HEK293 (cell line): ENCODE measurements at regions not wholly inside any gene's neighbourhood (a gene's known extent, or its start where the extent isn't known, plus 50 kb on each side); places are given as distances from the start of the nearest gene placed in this dataset.

ENCODE experiments used
- CTCF ChIA-PET: fragments of 350-600 bp; formaldehyde crosslinking; extraction: SDS; loops from one replicate; lab custom pipeline; 2021; ENCODE audit warnings: antibody characterized with exemption; lab: Yijun Ruan, JAX
- POLR2A ChIA-PET: fragments of 300-600 bp; formaldehyde crosslinking; extraction: SDS; loops from one replicate; lab custom pipeline; 2020; ENCODE audit warnings: antibody characterized with exemption, inconsistent platforms; lab: Yijun Ruan, JAX
- H3K27ac ChIP-seq: fragments of 200-500 bp; sonication (Bioruptor generic); 2 replicates; pipeline ENCODE4 v1.5.1; 2014; ENCODE audit warnings: low read depth, low read length, control low read depth, inconsistent platforms; ENCODE audit errors: extremely low read depth
- H3K36me3 ChIP-seq, 2 experiments: fragments of 200-500 bp in 1 of 2; sonication (Bioruptor generic) in 1 of 2; 1 replicate in 1 of 2; 2 replicates in 1 of 2; pipeline ENCODE4 v1.5.1; 2014 to 2017; ENCODE audit warnings: inconsistent platforms in 2 of 2, low read length in 2 of 2; ENCODE audit not compliant: control insufficient read depth in 2 of 2, insufficient read depth in 1 of 2
- H3K4me1 ChIP-seq: fragments of 200-500 bp; sonication (Bioruptor generic); 2 replicates; pipeline ENCODE4 v1.5.1; 2014; ENCODE audit warnings: mild to moderate bottlenecking, low read length, inconsistent platforms; ENCODE audit not compliant: control insufficient read depth, insufficient read depth
- H3K4me3 ChIP-seq: 2 replicates; pipeline ENCODE4 v1.5.1; 2011; ENCODE audit warnings: low read depth, mild to moderate bottlenecking, control low read depth, low read length, moderate library complexity
- H3K9me3 ChIP-seq: fragments of 200-500 bp; sonication (Bioruptor generic); 2 replicates; pipeline ENCODE4 v1.5.1; 2014; ENCODE audit warnings: low read depth, low read length, inconsistent platforms; ENCODE audit not compliant: control insufficient read depth, insufficient read depth
- HOXA7 ChIP-seq: sonication (generic); formaldehyde crosslinking; IDR thresholded peaks from 2 replicates; pipeline ENCODE4 v1.8.1; 2022; ENCODE audit warnings: missing genetic modification reagents, borderline replicate concordance
- KLF7 ChIP-seq: fragments of 450-650 bp; formaldehyde crosslinking; IDR thresholded peaks from 2 replicates; pipeline ENCODE4 v1.5.1; 2016; ENCODE audit warnings: missing biosample characterization, missing genetic modification characterization, borderline replicate concordance
- OSR2 ChIP-seq: fragments of 450-650 bp; formaldehyde crosslinking; IDR thresholded peaks from 2 replicates; pipeline ENCODE4 v1.5.1; 2016; ENCODE audit warnings: missing biosample characterization, missing genetic modification characterization
- OVOL3 ChIP-seq: fragments of 450-650 bp; formaldehyde crosslinking; IDR thresholded peaks from 2 replicates; pipeline ENCODE4 v1.5.1; 2016; ENCODE audit warnings: missing biosample characterization, missing genetic modification characterization
- PRDM1 ChIP-seq: fragments of 450-650 bp; formaldehyde crosslinking; IDR thresholded peaks from 2 replicates; pipeline ENCODE4; 2016; ENCODE audit warnings: missing biosample characterization, missing genetic modification characterization
- REPIN1 ChIP-seq: fragments of 450-650 bp; formaldehyde crosslinking; IDR thresholded peaks from 2 replicates; pipeline ENCODE4 v1.5.1; 2017; ENCODE audit warnings: missing biosample characterization, missing genetic modification characterization, low read depth
- SCRT2 ChIP-seq: fragments of 450-650 bp; formaldehyde crosslinking; IDR thresholded peaks from 2 replicates; pipeline ENCODE4 v1.5.1; 2016; ENCODE audit warnings: missing biosample characterization, missing genetic modification characterization
- ZNF114 ChIP-seq: fragments of 450-650 bp; formaldehyde crosslinking; IDR thresholded peaks from 2 replicates; pipeline ENCODE4 v1.5.0; 2017; ENCODE audit warnings: missing biosample characterization, missing genetic modification characterization
- ZNF16 ChIP-seq: fragments of 450-650 bp; formaldehyde crosslinking; IDR thresholded peaks from 2 replicates; pipeline ENCODE4 v1.5.1; 2016; ENCODE audit warnings: low read depth, missing biosample characterization, missing genetic modification characterization
- ZNF560 ChIP-seq: fragments of 450-650 bp; formaldehyde crosslinking; IDR thresholded peaks from 2 replicates; pipeline ENCODE4 v1.5.1; 2017; ENCODE audit warnings: missing biosample characterization, missing genetic modification characterization, borderline replicate concordance
- ZNF707 ChIP-seq: fragments of 450-650 bp; formaldehyde crosslinking; IDR thresholded peaks from 2 replicates; pipeline ENCODE4 v1.5.1; 2016; ENCODE audit warnings: missing biosample characterization, missing genetic modification characterization
- ZNF785 ChIP-seq: fragments of 450-650 bp; formaldehyde crosslinking; IDR thresholded peaks from 2 replicates; pipeline ENCODE4 v1.5.1; 2016; ENCODE audit warnings: missing biosample characterization, missing genetic modification characterization
- ZNF791 ChIP-seq: fragments of 450-650 bp; formaldehyde crosslinking; IDR thresholded peaks from 2 replicates; pipeline ENCODE4 v1.5.1; 2016; ENCODE audit warnings: missing biosample characterization, missing genetic modification characterization
- ZSCAN30 ChIP-seq: fragments of 450-650 bp; IDR thresholded peaks from 2 replicates; pipeline ENCODE4 v1.5.1; 2018; ENCODE audit warnings: missing biosample characterization, mild to moderate bottlenecking, missing genetic modification characterization, moderate library complexity
- TF ChIP-seq, protein P1 (sequence below): fragments of 450-650 bp; formaldehyde crosslinking; IDR thresholded peaks from 2 replicates; pipeline ENCODE4 v1.5.1; 2016; ENCODE audit warnings: missing biosample characterization, missing genetic modification characterization
- TF ChIP-seq, protein P2 (sequence below): fragments of 450-650 bp; formaldehyde crosslinking; IDR thresholded peaks from 2 replicates; pipeline ENCODE4 v1.5.1; 2016; ENCODE audit warnings: missing biosample characterization, missing genetic modification characterization
- TF ChIP-seq, protein P3 (sequence below): fragments of 450-650 bp; formaldehyde crosslinking; IDR thresholded peaks from 2 replicates; pipeline ENCODE4 v1.5.1; 2016; ENCODE audit warnings: missing biosample characterization, missing genetic modification characterization, borderline replicate concordance
- TF ChIP-seq, protein P4 (sequence below): fragments of 450-650 bp; formaldehyde crosslinking; IDR thresholded peaks from 2 replicates; pipeline ENCODE4; 2016; ENCODE audit warnings: missing biosample characterization, missing genetic modification characterization
- TF ChIP-seq, protein P5 (sequence below): fragments of 450-650 bp; formaldehyde crosslinking; conservative IDR thresholded peaks from 2 replicates; pipeline ENCODE4 v1.5.1; 2016; ENCODE audit warnings: low read depth, missing biosample characterization, missing genetic modification characterization

DNA sequence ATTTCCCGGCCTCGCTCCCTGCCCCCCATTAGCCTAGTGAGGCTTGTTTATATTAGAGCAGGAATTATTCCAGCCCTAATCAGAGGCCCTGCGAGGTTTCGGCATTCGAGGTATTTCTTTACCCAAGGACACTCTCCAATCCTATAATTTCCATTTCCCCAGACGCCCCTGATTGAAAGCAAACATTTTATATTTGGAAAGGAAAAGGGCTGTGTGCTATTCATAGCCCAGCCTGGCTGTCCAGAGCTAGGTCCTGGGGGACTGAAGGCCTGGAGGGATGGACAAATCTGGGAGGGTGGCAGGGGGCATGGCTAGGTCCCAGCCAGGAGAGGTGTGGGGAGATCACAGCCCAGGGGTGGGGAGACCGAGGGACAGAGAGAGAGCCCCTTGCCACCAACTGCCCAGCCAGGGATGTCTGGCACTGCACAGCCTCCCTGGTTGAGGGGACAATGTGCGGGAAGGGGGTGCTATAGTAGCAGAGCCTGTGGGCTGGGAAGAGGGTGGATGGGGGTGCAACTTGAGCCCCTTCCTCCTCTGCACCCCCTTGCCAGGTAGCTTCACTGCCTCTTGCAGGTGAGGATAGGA, 125.1 kb downstream of the BARX1 start:
- Histone ChIP-seq H3K36me3 (no peaks in the 10 kb centered on the region), H3K4me1 (no peaks in the 10 kb centered on the region), H3K9me3 (no peaks in the 10 kb centered on the region), H3K4me3 (no peak overlapping the region), H3K27ac (no peak overlapping the region)
- ChIA-PET CTCF (no interaction called here), POLR2A (no interaction called here)
- no peak for TF ChIP-seq ZNF114 (tag by site-specific recombination)
- TF ChIP-seq, protein P1, sequence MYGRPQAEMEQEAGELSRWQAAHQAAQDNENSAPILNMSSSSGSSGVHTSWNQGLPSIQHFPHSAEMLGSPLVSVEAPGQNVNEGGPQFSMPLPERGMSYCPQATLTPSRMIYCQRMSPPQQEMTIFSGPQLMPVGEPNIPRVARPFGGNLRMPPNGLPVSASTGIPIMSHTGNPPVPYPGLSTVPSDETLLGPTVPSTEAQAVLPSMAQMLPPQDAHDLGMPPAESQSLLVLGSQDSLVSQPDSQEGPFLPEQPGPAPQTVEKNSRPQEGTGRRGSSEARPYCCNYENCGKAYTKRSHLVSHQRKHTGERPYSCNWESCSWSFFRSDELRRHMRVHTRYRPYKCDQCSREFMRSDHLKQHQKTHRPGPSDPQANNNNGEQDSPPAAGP (tag by site-specific recombination): no peak
- TF ChIP-seq ZSCAN30 (tag by site-specific recombination): no peak
- TF ChIP-seq PRDM1 (tag by site-specific recombination): no peak
- no peak for TF ChIP-seq ZNF791 (tag by site-specific recombination)
- TF ChIP-seq, protein P2, sequence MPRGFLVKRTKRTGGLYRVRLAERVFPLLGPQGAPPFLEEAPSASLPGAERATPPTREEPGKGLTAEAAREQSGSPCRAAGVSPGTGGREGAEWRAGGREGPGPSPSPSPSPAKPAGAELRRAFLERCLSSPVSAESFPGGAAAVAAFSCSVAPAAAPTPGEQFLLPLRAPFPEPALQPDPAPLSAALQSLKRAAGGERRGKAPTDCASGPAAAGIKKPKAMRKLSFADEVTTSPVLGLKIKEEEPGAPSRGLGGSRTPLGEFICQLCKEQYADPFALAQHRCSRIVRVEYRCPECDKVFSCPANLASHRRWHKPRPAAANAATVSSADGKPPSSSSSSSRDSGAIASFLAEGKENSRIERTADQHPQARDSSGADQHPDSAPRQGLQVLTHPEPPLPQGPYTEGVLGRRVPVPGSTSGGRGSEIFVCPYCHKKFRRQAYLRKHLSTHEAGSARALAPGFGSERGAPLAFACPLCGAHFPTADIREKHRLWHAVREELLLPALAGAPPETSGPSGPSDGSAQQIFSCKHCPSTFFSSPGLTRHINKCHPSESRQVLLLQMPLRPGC: no peak
- TF ChIP-seq REPIN1 (tag by site-specific recombination): no peak
- TF ChIP-seq SCRT2 (tag by site-specific recombination): no peak
- no peak for TF ChIP-seq ZNF16 (tag by site-specific recombination)
- TF ChIP-seq HOXA7 (CRISPR knock-in tag): no peak
- TF ChIP-seq, protein P3, sequence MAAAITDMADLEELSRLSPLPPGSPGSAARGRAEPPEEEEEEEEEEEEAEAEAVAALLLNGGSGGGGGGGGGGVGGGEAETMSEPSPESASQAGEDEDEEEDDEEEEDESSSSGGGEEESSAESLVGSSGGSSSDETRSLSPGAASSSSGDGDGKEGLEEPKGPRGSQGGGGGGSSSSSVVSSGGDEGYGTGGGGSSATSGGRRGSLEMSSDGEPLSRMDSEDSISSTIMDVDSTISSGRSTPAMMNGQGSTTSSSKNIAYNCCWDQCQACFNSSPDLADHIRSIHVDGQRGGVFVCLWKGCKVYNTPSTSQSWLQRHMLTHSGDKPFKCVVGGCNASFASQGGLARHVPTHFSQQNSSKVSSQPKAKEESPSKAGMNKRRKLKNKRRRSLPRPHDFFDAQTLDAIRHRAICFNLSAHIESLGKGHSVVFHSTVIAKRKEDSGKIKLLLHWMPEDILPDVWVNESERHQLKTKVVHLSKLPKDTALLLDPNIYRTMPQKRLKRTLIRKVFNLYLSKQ (tag by site-specific recombination): no peak
- TF ChIP-seq KLF7 (tag by site-specific recombination): no peak
- TF ChIP-seq OVOL3 (tag by site-specific recombination): no peak
- TF ChIP-seq ZNF707: no peak
- TF ChIP-seq OSR2 (tag by site-specific recombination): no peak
- TF ChIP-seq, protein P4, sequence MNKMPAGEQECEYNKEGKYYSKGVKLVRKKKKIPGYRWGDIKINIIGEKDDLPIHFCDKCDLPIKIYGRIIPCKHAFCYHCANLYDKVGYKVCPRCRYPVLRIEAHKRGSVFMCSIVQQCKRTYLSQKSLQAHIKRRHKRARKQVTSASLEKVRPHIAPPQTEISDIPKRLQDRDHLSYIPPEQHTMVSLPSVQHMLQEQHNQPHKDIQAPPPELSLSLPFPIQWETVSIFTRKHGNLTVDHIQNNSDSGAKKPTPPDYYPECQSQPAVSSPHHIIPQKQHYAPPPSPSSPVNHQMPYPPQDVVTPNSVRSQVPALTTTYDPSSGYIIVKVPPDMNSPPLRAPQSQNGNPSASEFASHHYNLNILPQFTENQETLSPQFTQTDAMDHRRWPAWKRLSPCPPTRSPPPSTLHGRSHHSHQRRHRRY (tag by site-specific recombination): no peak
- no peak for TF ChIP-seq ZNF560 (tag by site-specific recombination)
- TF ChIP-seq, protein P5, sequence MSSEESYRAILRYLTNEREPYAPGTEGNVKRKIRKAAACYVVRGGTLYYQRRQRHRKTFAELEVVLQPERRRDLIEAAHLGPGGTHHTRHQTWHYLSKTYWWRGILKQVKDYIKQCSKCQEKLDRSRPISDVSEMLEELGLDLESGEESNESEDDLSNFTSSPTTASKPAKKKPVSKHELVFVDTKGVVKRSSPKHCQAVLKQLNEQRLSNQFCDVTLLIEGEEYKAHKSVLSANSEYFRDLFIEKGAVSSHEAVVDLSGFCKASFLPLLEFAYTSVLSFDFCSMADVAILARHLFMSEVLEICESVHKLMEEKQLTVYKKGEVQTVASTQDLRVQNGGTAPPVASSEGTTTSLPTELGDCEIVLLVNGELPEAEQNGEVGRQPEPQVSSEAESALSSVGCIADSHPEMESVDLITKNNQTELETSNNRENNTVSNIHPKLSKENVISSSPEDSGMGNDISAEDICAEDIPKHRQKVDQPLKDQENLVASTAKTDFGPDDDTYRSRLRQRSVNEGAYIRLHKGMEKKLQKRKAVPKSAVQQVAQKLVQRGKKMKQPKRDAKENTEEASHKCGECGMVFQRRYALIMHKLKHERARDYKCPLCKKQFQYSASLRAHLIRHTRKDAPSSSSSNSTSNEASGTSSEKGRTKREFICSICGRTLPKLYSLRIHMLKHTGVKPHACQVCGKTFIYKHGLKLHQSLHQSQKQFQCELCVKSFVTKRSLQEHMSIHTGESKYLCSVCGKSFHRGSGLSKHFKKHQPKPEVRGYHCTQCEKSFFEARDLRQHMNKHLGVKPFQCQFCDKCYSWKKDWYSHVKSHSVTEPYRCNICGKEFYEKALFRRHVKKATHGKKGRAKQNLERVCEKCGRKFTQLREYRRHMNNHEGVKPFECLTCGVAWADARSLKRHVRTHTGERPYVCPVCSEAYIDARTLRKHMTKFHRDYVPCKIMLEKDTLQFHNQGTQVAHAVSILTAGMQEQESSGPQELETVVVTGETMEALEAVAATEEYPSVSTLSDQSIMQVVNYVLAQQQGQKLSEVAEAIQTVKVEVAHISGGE: no peak
- TF ChIP-seq ZNF785 (tag by site-specific recombination): no peak
